SK-N-SH (cell line): ENCODE measurements at regions not wholly inside any gene's neighbourhood (a gene's known extent, or its start where the extent isn't known, plus 50 kb on each side); places are given as distances from the start of the nearest gene placed in this dataset.

ENCODE experiments used
- CTCF ChIA-PET: fragments of 300-600, 350-600 bp; formaldehyde crosslinking; extraction: SDS; loops from one replicate; lab custom pipeline; 2021; lab: Yijun Ruan, JAX
- POLR2A ChIA-PET: fragments of 350-600 bp; sonication (Branson Sonifier 250); formaldehyde crosslinking; extraction: SDS; loops from one replicate; lab custom pipeline; 2020; ENCODE audit warnings: antibody characterized with exemption, inconsistent platforms; lab: Yijun Ruan, JAX
- DNase-seq: peaks from one replicate; pipeline ENCODE4 v3.0.0; 2012
- H2AFZ ChIP-seq: fragments of 200-600 bp; sonication (generic); 2 replicates; pipeline ENCODE4 v1.8.1; 2016; ENCODE audit warnings: antibody characterized with exemption, mild to moderate bottlenecking, low read depth
- H3F3A ChIP-seq: fragments of 200-600 bp; sonication (generic); replicated peaks from 2 replicates; pipeline ENCODE3; 2016; ENCODE audit warnings: antibody characterized with exemption, mild to moderate bottlenecking; ENCODE audit not compliant: insufficient read depth
- H3K27ac ChIP-seq, 2 experiments: fragments of 200-500 bp in 1 of 2; fragments of 200-600 bp in 1 of 2; sonication (Bioruptor generic) in 1 of 2; sonication (generic), shearing (Covaris generic) in 1 of 2; 2 replicates each; pipeline versions ENCODE4 v1.5.1 to v1.6.1; 2014 to 2016; ENCODE audit warnings: low read depth in 2 of 2, inconsistent platforms in 1 of 2, low read length in 1 of 2, mild to moderate bottlenecking in 1 of 2, mixed read lengths in 1 of 2
- H3K27me3 ChIP-seq: fragments of 200-600 bp; sonication (generic), shearing (Covaris generic); 2 replicates; pipeline ENCODE4 v1.6.1; 2016; ENCODE audit warnings: mixed run types; ENCODE audit not compliant: insufficient read depth
- H3K36me3 ChIP-seq, 2 experiments: fragments of 200-500 bp in 1 of 2; fragments of 200-600 bp in 1 of 2; sonication (Bioruptor generic) in 1 of 2; sonication (generic) in 1 of 2; replicated peaks in 1 of 2; 2 replicates each; pipeline versions ENCODE3 to v1.5.1; 2014 to 2016; ENCODE audit warnings: low read length in 1 of 2, mild to moderate bottlenecking in 1 of 2; ENCODE audit not compliant: insufficient read depth in 2 of 2, control insufficient read depth in 1 of 2
- H3K4me1 ChIP-seq, 2 experiments: fragments of 200-500 bp in 1 of 2; fragments of 200-600 bp in 1 of 2; sonication (Bioruptor generic) in 1 of 2; sonication (generic), shearing (Covaris generic) in 1 of 2; 2 replicates each; pipeline versions ENCODE4 v1.5.1 to v1.6.1; 2014 to 2016; ENCODE audit warnings: low read depth in 1 of 2, low read length in 1 of 2, mixed run types in 1 of 2; ENCODE audit not compliant: insufficient read depth in 2 of 2, control insufficient read depth in 1 of 2
- H3K4me2 ChIP-seq: fragments of 200-600 bp; sonication (generic), shearing (Covaris generic); 2 replicates; pipeline ENCODE4 v1.6.1; 2017; ENCODE audit warnings: mixed run types
- H3K4me3 ChIP-seq, 2 experiments: fragments of 200-500 bp in 1 of 2; fragments of 200-600 bp in 1 of 2; sonication (Bioruptor generic) in 1 of 2; sonication (generic), shearing (Covaris generic) in 1 of 2; 2 replicates each; pipeline versions ENCODE4 v1.5.1 to v1.8.1; 2014 to 2016; ENCODE audit warnings: low read depth in 2 of 2, inconsistent platforms in 1 of 2, low read length in 1 of 2, mild to moderate bottlenecking in 1 of 2, mixed read lengths in 1 of 2, moderate library complexity in 1 of 2
- H3K79me2 ChIP-seq: fragments of 200-600 bp; sonication (generic); 2 replicates; pipeline ENCODE4 v1.8.1; 2017; ENCODE audit warnings: mild to moderate bottlenecking; ENCODE audit not compliant: insufficient read depth
- H3K9ac ChIP-seq: fragments of 200-600 bp; sonication (generic); 2 replicates; pipeline ENCODE4 v1.6.1; 2017; ENCODE audit warnings: mixed run types
- H3K9me2 ChIP-seq: fragments of 200-600 bp; sonication (generic); 2 replicates; pipeline ENCODE4 v1.6.1; 2017; ENCODE audit warnings: mixed run types
- H3K9me3 ChIP-seq: fragments of 200-600 bp; sonication (generic); 2 replicates; pipeline ENCODE4 v1.6.1; 2017; ENCODE audit warnings: mixed run types, mild to moderate bottlenecking, moderate library complexity
- H4K20me1 ChIP-seq: fragments of 200-600 bp; sonication (generic); 2 replicates; pipeline ENCODE4 v1.6.1; 2017; ENCODE audit warnings: mild to moderate bottlenecking, mixed run types; ENCODE audit not compliant: insufficient read depth
- EP300 ChIP-seq, 2 experiments: IDR thresholded peaks; 2 replicates each; pipeline versions ENCODE4 v1.4.0 to v1.6.1; 2012; ENCODE audit warnings: borderline replicate concordance in 1 of 2, low read depth in 1 of 2, low read length in 1 of 2
- FOSL2 ChIP-seq: IDR thresholded peaks from 2 replicates; pipeline ENCODE4 v1.4.0; 2012; ENCODE audit warnings: low read depth, mild to moderate bottlenecking, moderate library complexity, borderline replicate concordance
- FOXM1 ChIP-seq: IDR thresholded peaks from 2 replicates; pipeline ENCODE4 v1.4.0; 2012; ENCODE audit warnings: low read depth, mild to moderate bottlenecking
- GATA2 ChIP-seq: sonication (generic); formaldehyde crosslinking; IDR thresholded peaks from 2 replicates; pipeline ENCODE4 v1.5.0; 2020; ENCODE audit warnings: mild to moderate bottlenecking, missing genetic modification reagents
- IRF3 ChIP-seq: fragments of 150-350 bp; IDR thresholded peaks from 2 replicates; pipeline ENCODE4 v1.6.1; 2016; ENCODE audit warnings: mild to moderate bottlenecking, low read depth, low read length
- JUND ChIP-seq: IDR thresholded peaks from 2 replicates; pipeline ENCODE4 v1.4.0; 2012
- MXI1 ChIP-seq: IDR thresholded peaks from 2 replicates; pipeline ENCODE4 v1.6.1; 2012; ENCODE audit warnings: mild to moderate bottlenecking, low read depth, low read length, improper control_type of control experiment
- NFIC ChIP-seq: IDR thresholded peaks from 2 replicates; pipeline ENCODE4 v1.4.0; 2012; ENCODE audit warnings: borderline replicate concordance
- NRF1 ChIP-seq: IDR thresholded peaks from 2 replicates; pipeline ENCODE4 v1.6.1; 2012; ENCODE audit warnings: low read depth, mild to moderate bottlenecking, low read length
- PBX3 ChIP-seq: IDR thresholded peaks from 2 replicates; pipeline ENCODE4; 2012
- POLR2AphosphoS5 ChIP-seq: IDR thresholded peaks from 2 replicates; pipeline ENCODE4 v1.6.1; 2012; ENCODE audit warnings: low read depth, low read length
- RAD21 ChIP-seq: IDR thresholded peaks from 2 replicates; pipeline ENCODE4 v1.6.1; 2012; ENCODE audit warnings: mild to moderate bottlenecking, low read length
- RCOR1 ChIP-seq: fragments of 150-350 bp; IDR thresholded peaks from 2 replicates; pipeline ENCODE4 v1.6.1; 2017; ENCODE audit warnings: antibody characterized with exemption, low read length
- RFX5 ChIP-seq: IDR thresholded peaks from 2 replicates; pipeline ENCODE4 v1.6.1; 2012; ENCODE audit warnings: mild to moderate bottlenecking, improper control_type of control experiment, low read length
- RXRA ChIP-seq: IDR thresholded peaks from 2 replicates; pipeline ENCODE4 v1.4.0; 2012; ENCODE audit warnings: low read depth, mild to moderate bottlenecking, borderline replicate concordance
- SIN3A ChIP-seq: IDR thresholded peaks from 2 replicates; pipeline ENCODE4 v1.6.1; 2012; ENCODE audit warnings: low read depth, mild to moderate bottlenecking, low read length, moderate library complexity, borderline replicate concordance
- SMC3 ChIP-seq: IDR thresholded peaks from 2 replicates; pipeline ENCODE4 v1.6.1; 2012; ENCODE audit warnings: low read depth, low read length, improper control_type of control experiment
- TAF1 ChIP-seq: IDR thresholded peaks from 2 replicates; pipeline ENCODE4 v1.6.1; 2012; ENCODE audit warnings: low read depth, mild to moderate bottlenecking, low read length, moderate library complexity, borderline replicate concordance
- TCF12 ChIP-seq: IDR thresholded peaks from 2 replicates; pipeline ENCODE4 v1.4.0; 2012
- TEAD4 ChIP-seq: IDR thresholded peaks from 2 replicates; pipeline ENCODE4 v1.4.0; 2012; ENCODE audit warnings: mild to moderate bottlenecking, borderline replicate concordance; ENCODE audit not compliant: insufficient read depth
- YY1 ChIP-seq: IDR thresholded peaks from 2 replicates; pipeline ENCODE4 v1.4.0; 2012; ENCODE audit warnings: low read depth, mild to moderate bottlenecking
- ZBTB33 ChIP-seq: IDR thresholded peaks from 2 replicates; pipeline ENCODE4 v1.4.0; 2012; ENCODE audit warnings: low read depth, borderline replicate concordance
- WGBS: methylation state at CpG from one replicate; pipeline ENCODE4 v1.1.6; 2017; ENCODE audit warnings: low lambda C conversion rate; 5-methylcytosine and 5-hydroxymethylcytosine counted together

GRCh38 chr2:48248251-48248933 lies 66.1 kb upstream of the FOXN2 start:
- H4K20me1 ChIP-seq = no peaks in the 10 kb centered on the region
- TF ChIP-seq JUND = peak; percentile 87
- TF ChIP-seq SIN3A = no peak; the same call in 1 of the 2 replicates
- TF ChIP-seq RXRA = peak; percentile 55; the same call in 1 of the 2 replicates
- peak; percentile 63 for TF ChIP-seq TCF12
- TF ChIP-seq FOXM1 = no peak
- peak; percentile 82 for TF ChIP-seq FOSL2
- peak; percentile 64 for TF ChIP-seq PBX3
- TF ChIP-seq NRF1 = no peak
- no peak for TF ChIP-seq GATA2 (CRISPR knock-in tag)
- TF ChIP-seq IRF3 = no peak
- no peak for TF ChIP-seq RAD21
- TF ChIP-seq, all 33 proteins: peak for 5
- H3K4me1 ChIP-seq = peaks cover 0 to 9% of the 10 kb centered on the region in 2 experiments; a peak in 3 of 4 replicates
- peak overlapping the region; percentile 25 for H2AFZ ChIP-seq
- WGBS = 80% methylated on average over 3 of the region's 3 CpGs
- H3K9me2 ChIP-seq = no peaks in the 10 kb centered on the region
- peak overlapping the region; percentile 21; the same call in 1 of the 2 replicates for H3K9ac ChIP-seq
- no peaks in the 10 kb centered on the region for H3K27me3 ChIP-seq
- peak overlapping the region in 1 of 2 experiments; percentile 90; a peak in 2 of 4 replicates for H3K27ac ChIP-seq
- H3K79me2 ChIP-seq = no peaks in the 10 kb centered on the region
- no peak for DNase-seq
- H3K9me3 ChIP-seq = no peaks in the 10 kb centered on the region
- no peaks in the 10 kb centered on the region for H3K36me3 ChIP-seq
- H3K4me3 ChIP-seq = peak overlapping the region in 1 of 2 experiments; percentile 7; a peak in 1 of 4 replicates
- POLR2A ChIA-PET = no interaction called here
- peak overlapping the region; percentile 45 for H3K4me2 ChIP-seq
- CTCF ChIA-PET = interaction anchor here (0.6 kb wide), 1 partner anchor 24 kb away, joined by 3 read pairs; no protein-coding TSS in a partner anchor
- H3F3A ChIP-seq = peaks cover 7% of the 10 kb centered on the region

GRCh38 chr2:48249025-48249424 lies 65.5 kb upstream of the FOXN2 start:
- Histone ChIP-seq H3K27ac (peak overlapping the region in 1 of 2 experiments; percentile 90; a peak in 2 of 4 replicates), H3K9me3 (no peaks in the 10 kb centered on the region), H2AFZ (peak overlapping the region; percentile 25), H3K4me2 (peak overlapping the region; percentile 45), H3K79me2 (no peaks in the 10 kb centered on the region), H4K20me1 (no peaks in the 10 kb centered on the region), H3K9me2 (no peaks in the 10 kb centered on the region), H3F3A (peaks cover 7% of the 10 kb centered on the region), H3K36me3 (no peaks in the 10 kb centered on the region), H3K4me1 (peaks cover 0 to 9% of the 10 kb centered on the region in 2 experiments; a peak in 3 of 4 replicates), H3K4me3 (peak overlapping the region in 1 of 2 experiments; percentile 7; a peak in 1 of 4 replicates), H3K27me3 (no peaks in the 10 kb centered on the region), H3K9ac (peak overlapping the region; percentile 21; the same call in 1 of the 2 replicates)
- ChIA-PET CTCF (interaction anchor here (0.9 kb wide), 1 partner anchor 342 kb away, joined by 3 read pairs; no protein-coding TSS in a partner anchor), POLR2A (no interaction called here)
- DNase-seq = no peak
- WGBS = 82% methylated on average over 2 of the region's 2 CpGs
- no peak for TF ChIP-seq RCOR1
- no peak for TF ChIP-seq TAF1
- no peak for TF ChIP-seq YY1
- TF ChIP-seq RFX5 = no peak
- TF ChIP-seq NFIC = no peak
- no peak for TF ChIP-seq SMC3
- no peak for TF ChIP-seq TEAD4
- TF ChIP-seq ZBTB33 = no peak
- no peak for TF ChIP-seq MXI1
- no peak for TF ChIP-seq RAD21
- TF ChIP-seq POLR2AphosphoS5 = no peak
- no peak for TF ChIP-seq FOXM1
- no peak for TF ChIP-seq EP300 (IDR thresholded peaks at IDR 0.05; ENCODE audit: borderline replicate concordance in 1 of 2, low read depth in 1 of 2, low read length in 1 of 2)
